GM23338 (cell line): ENCODE measurements at regions not wholly inside any gene's neighbourhood (a gene's known extent, or its start where the extent isn't known, plus 50 kb on each side); places are given as distances from the start of the nearest gene placed in this dataset.

Experiments used
- ATAC-seq: fragments of 200-7000 bp; cut with Tn5 transposase; 3 replicates; pipeline ENCODE4 v1.9.1; 2020
- DNase-seq: peaks from one replicate; pipeline ENCODE4 v3.0.0-alpha.2; 2015; ENCODE audit warnings: low spot score
- H2AFZ ChIP-seq: fragments of 200-600 bp; sonication (generic); 2 replicates; pipeline ENCODE4 v1.8.0; 2016; ENCODE audit warnings: antibody characterized with exemption, mild to moderate bottlenecking, moderate library complexity
- H3F3A ChIP-seq: fragments of 200-600 bp; sonication (generic); replicated peaks from 2 replicates; pipeline ENCODE4 v1.8.0; 2017; ENCODE audit warnings: antibody characterized with exemption, mixed run types, low read depth
- H3K27ac ChIP-seq: fragments of 200-600 bp; sonication (generic); 2 replicates; pipeline ENCODE4 v1.6.1; 2016; ENCODE audit warnings: low read depth
- H3K27me3 ChIP-seq: fragments of 200-600 bp; sonication (generic); 2 replicates; pipeline ENCODE4 v1.8.0; 2016; ENCODE audit warnings: mild to moderate bottlenecking, mixed run types, moderate library complexity; ENCODE audit not compliant: insufficient read depth
- H3K36me3 ChIP-seq: fragments of 200-600 bp; sonication (generic); 2 replicates; pipeline ENCODE4 v1.8.0; 2016; ENCODE audit warnings: mild to moderate bottlenecking; ENCODE audit not compliant: insufficient read depth
- H3K4me1 ChIP-seq: fragments of 200-600 bp; sonication (generic); 2 replicates; pipeline ENCODE4 v1.8.0; 2016; ENCODE audit warnings: mild to moderate bottlenecking, moderate library complexity; ENCODE audit not compliant: insufficient read depth
- H3K4me2 ChIP-seq: fragments of 200-600 bp; sonication (generic); 2 replicates; pipeline ENCODE4 v1.7.1; 2017; ENCODE audit warnings: mixed run types
- H3K4me3 ChIP-seq: fragments of 200-600 bp; sonication (generic); 2 replicates; pipeline ENCODE4 v1.6.1; 2016; ENCODE audit warnings: mixed run types
- H3K79me2 ChIP-seq: fragments of 200-600 bp; sonication (generic); replicated peaks from 2 replicates; pipeline ENCODE4 v1.8.0; 2017; ENCODE audit warnings: mild to moderate bottlenecking; ENCODE audit not compliant: insufficient read depth
- H3K9me2 ChIP-seq: fragments of 200-600 bp; sonication (generic); 2 replicates; pipeline ENCODE4 v1.8.0; 2017; ENCODE audit not compliant: insufficient read depth
- H4K20me1 ChIP-seq: fragments of 200-600 bp; sonication (generic); replicated peaks from 2 replicates; pipeline ENCODE4 v1.8.0; 2017; ENCODE audit warnings: mild to moderate bottlenecking; ENCODE audit not compliant: insufficient read depth
- H3K27ac Mint-ChIP-seq: 2 replicates; pipeline ENCODE4 v1.8.0; 2020; ENCODE audit warnings: inconsistent platforms, mild to moderate bottlenecking, moderate library complexity, mixed read lengths
- H3K27me3 Mint-ChIP-seq: 3 replicates; pipeline ENCODE4 v1.8.0; 2022; ENCODE audit warnings: low read depth, mild to moderate bottlenecking, moderate library complexity, mixed read lengths, inconsistent platforms; ENCODE audit not compliant: insufficient read depth, poor library complexity
- H3K36me3 Mint-ChIP-seq: 3 replicates; pipeline ENCODE4 v1.8.0; 2021; ENCODE audit warnings: low read depth, mild to moderate bottlenecking, inconsistent platforms, moderate library complexity, mixed read lengths
- H3K4me1 Mint-ChIP-seq: 3 replicates; pipeline ENCODE4 v1.8.0; 2020; ENCODE audit warnings: mild to moderate bottlenecking, inconsistent platforms, mixed read lengths
- H3K4me3 Mint-ChIP-seq: 3 replicates; pipeline ENCODE4 v1.8.0; 2021; ENCODE audit warnings: moderate library complexity, mild to moderate bottlenecking, inconsistent platforms, mixed read lengths
- H3K9me3 Mint-ChIP-seq: 3 replicates; pipeline ENCODE4 v1.8.0; 2020; ENCODE audit warnings: moderate library complexity, mild to moderate bottlenecking, inconsistent platforms, mixed read lengths
- ETS1 ChIP-seq: IDR thresholded peaks from 2 replicates; pipeline ENCODE4 v1.6.1; 2016; ENCODE audit warnings: antibody characterized with exemption
- NANOG ChIP-seq: IDR thresholded peaks from 2 replicates; pipeline ENCODE4 v1.6.1; 2016; ENCODE audit warnings: antibody characterized with exemption, borderline replicate concordance
- REST ChIP-seq: IDR thresholded peaks from one replicate; pipeline ENCODE4 v1.6.1; 2018; ENCODE audit warnings: antibody characterized with exemption; ENCODE audit not compliant: unreplicated experiment
- STAT1 ChIP-seq: IDR thresholded peaks from one replicate; pipeline ENCODE4 v1.6.1; 2016; ENCODE audit warnings: antibody characterized with exemption; ENCODE audit not compliant: unreplicated experiment
- ZNF114 ChIP-seq: fragments of 250-450 bp; sonication (Bioruptor Pico); IDR thresholded peaks from 2 replicates; pipeline ENCODE4 v1.5.0; 2020; ENCODE audit warnings: mild to moderate bottlenecking, moderate library complexity
- ZNF462 ChIP-seq: fragments of 250-450 bp; sonication (Bioruptor Pico); IDR thresholded peaks from 2 replicates; pipeline ENCODE4 v1.5.0; 2020; ENCODE audit warnings: mild to moderate bottlenecking, moderate library complexity

DNA sequence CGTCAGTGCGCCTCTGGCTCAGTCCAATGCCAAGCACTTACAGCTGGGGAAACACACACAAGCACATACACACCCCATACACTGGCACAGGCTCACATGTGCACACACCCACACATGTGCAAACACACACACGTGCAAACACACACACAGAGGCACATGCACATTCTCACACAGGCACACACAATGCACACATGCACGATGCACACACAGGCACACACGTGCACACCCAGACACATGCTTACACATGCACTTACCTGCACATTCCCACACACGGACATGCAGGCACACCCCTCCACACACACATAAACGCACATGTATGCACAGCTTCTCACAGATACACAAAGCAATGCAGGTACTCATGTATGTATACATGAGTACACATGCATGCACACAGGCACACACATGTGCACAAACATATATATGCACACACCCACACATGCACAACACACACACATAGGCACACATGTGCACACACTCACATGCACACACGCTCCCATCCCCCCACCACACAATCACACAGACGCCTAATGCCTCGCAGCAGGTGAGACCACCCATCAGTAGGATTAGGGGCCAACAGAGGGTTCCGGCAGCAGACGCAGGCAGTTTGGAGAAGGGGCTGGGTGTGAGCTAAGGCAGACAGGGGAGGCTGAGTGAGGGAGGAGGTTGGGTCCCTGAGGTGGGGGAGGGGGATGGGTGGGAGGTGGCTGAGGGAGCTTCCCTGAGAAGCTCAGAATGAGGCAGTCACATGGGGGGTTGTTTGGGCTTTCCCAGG, 71.2 kb upstream of the SLCO4A1 start:
- no peaks in the 10 kb centered on the region; the same call in 2 of the 3 replicates for H3K36me3 Mint-ChIP-seq
- H3K4me1 Mint-ChIP-seq, result peaks cover 9% of the 10 kb centered on the region
- H3K79me2 ChIP-seq, result no peaks in the 10 kb centered on the region
- peaks cover 24% of the 10 kb centered on the region for H3K27me3 Mint-ChIP-seq
- H3K4me1 ChIP-seq, result no peaks in the 10 kb centered on the region
- no peak for DNase-seq
- H3F3A ChIP-seq, result no peaks in the 10 kb centered on the region
- ATAC-seq, result peak; percentile 10; the same call in 1 of the 3 replicates
- no peak overlapping the region for H3K4me2 ChIP-seq
- TF ChIP-seq STAT1 (no peak), ZNF114 (no peak), NANOG (no peak), ZNF462 (CRISPR knock-in tag) (no peak), ETS1 (no peak), REST (no peak)
- H3K27ac Mint-ChIP-seq, result no peak overlapping the region
- H3K27ac ChIP-seq, result no peak overlapping the region
- no peak overlapping the region for H3K4me3 Mint-ChIP-seq
- no peaks in the 10 kb centered on the region for H4K20me1 ChIP-seq
- no peaks in the 10 kb centered on the region for H3K9me2 ChIP-seq
- H3K36me3 ChIP-seq, result no peaks in the 10 kb centered on the region
- H3K9me3 Mint-ChIP-seq, result peaks cover 9% of the 10 kb centered on the region
- H2AFZ ChIP-seq, result no peak overlapping the region
- H3K4me3 ChIP-seq, result no peak overlapping the region
- no peaks in the 10 kb centered on the region for H3K27me3 ChIP-seq
